ENCODE measurements at regions not wholly inside any gene's neighbourhood (a gene's known extent, or its start where the extent isn't known, plus 50 kb on each side); places are given as distances from the start of the nearest gene placed in this dataset.

GRCh38 chr9:78437296-78437695, 140.4 kb downstream of the PSAT1 start:
- TF ChIP-seq, protein P1, sequence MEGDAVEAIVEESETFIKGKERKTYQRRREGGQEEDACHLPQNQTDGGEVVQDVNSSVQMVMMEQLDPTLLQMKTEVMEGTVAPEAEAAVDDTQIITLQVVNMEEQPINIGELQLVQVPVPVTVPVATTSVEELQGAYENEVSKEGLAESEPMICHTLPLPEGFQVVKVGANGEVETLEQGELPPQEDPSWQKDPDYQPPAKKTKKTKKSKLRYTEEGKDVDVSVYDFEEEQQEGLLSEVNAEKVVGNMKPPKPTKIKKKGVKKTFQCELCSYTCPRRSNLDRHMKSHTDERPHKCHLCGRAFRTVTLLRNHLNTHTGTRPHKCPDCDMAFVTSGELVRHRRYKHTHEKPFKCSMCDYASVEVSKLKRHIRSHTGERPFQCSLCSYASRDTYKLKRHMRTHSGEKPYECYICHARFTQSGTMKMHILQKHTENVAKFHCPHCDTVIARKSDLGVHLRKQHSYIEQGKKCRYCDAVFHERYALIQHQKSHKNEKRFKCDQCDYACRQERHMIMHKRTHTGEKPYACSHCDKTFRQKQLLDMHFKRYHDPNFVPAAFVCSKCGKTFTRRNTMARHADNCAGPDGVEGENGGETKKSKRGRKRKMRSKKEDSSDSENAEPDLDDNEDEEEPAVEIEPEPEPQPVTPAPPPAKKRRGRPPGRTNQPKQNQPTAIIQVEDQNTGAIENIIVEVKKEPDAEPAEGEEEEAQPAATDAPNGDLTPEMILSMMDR (IDR thresholded peaks at IDR 0.05) = no peak
- TF ChIP-seq ZFX (IDR thresholded peaks at IDR 0.05; ENCODE audit: borderline replicate concordance) = no peak

All from 22Rv1 (cell line).